GM19193 (cell line): ENCODE measurements at regions not wholly inside any gene's neighbourhood (a gene's known extent, or its start where the extent isn't known, plus 50 kb on each side); places are given as distances from the start of the nearest gene placed in this dataset.

Experiments
- POLR2A ChIP-seq: IDR thresholded peaks from 4 replicates; pipeline ENCODE4 v1.6.1; 2011; ENCODE audit not compliant: insufficient read depth, insufficient read length; ENCODE audit errors: extremely low read depth

- TF ChIP-seq POLR2A: no peak
Measured at GRCh38 chr10:107498983-107499382, 334.5 kb upstream of the SORCS1 start.

DNA sequence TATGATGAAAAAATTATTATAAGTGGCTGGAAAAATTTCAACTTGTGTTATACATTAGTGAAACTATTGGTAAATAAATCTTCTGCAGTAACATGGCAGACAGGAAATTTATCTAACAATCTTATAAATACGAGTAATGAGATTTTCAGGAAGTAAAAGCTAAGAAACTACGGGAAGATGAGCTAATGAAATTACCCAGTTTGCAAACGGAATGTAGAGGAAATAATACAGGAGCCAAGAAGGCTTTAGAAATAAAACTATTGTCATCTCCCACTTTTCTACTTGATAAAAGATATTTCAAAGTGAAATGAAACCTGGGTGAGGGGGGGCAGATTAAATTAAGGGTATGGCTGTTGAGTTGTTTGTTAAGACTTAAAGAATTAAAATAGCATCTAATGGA lies 332.5 kb upstream of the SORCS1 start:
- TF ChIP-seq POLR2A: no peak

- TF ChIP-seq POLR2A: no peak
Measured at GRCh38 chr10:107496594-107496993, 332.1 kb upstream of the SORCS1 start.

DNA sequence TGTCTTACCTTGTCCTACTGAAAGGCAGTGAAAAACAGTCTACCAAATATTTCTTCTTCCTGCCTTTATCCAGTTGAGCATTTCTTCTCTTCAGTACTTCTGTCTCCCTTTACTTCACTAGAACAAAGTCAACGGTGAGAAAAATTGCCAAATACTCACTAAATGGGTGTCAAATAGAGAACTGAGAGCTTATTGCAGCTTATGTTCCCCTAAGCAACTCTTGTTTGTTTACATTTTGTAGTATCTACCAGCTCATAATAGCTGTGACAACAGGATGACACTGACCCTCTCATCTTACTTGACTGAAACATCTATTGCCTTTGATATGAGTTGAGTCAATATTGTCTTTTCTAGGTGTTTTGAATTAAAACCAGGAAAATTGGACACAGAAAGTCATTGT lies 327.9 kb upstream of the SORCS1 start:
- TF ChIP-seq POLR2A: no peak

DNA sequence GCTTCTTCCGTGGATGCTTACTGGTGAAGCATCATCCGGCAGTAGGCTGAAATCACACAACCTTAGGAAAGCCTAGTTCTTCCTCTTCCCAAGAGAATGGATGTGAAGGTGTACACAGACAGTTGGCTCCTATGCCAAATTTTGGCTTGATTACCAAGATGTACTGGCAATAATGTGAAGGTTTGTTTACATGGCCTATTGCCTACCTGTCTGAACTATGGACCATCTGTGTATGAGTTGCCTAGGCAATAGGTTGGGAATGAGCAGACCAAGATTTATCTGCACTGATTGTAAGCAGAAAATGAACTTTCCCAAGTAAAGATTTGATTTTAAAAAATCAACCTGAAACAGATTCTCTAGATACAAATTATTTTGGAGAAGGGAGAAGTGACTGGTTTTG lies 325.9 kb upstream of the SORCS1 start:
- TF ChIP-seq POLR2A: no peak

- no peak for TF ChIP-seq POLR2A
Measured at GRCh38 chr10:107487284-107487683, 322.8 kb upstream of the SORCS1 start.

- TF ChIP-seq POLR2A: no peak
Measured at GRCh38 chr10:107485019-107485418, 320.5 kb upstream of the SORCS1 start.

- TF ChIP-seq POLR2A: no peak
Measured at GRCh38 chr10:107481881-107482280, 317.4 kb upstream of the SORCS1 start.

GRCh38 chr10:107481224-107481623 lies 316.7 kb upstream of the SORCS1 start:
- no peak for TF ChIP-seq POLR2A

GRCh38 chr10:107480781-107481180 lies 316.3 kb upstream of the SORCS1 start:
- TF ChIP-seq POLR2A: no peak

GRCh38 chr10:107477266-107477665 lies 312.8 kb upstream of the SORCS1 start:
- TF ChIP-seq POLR2A: no peak

- no peak for TF ChIP-seq POLR2A
Measured at GRCh38 chr10:107476408-107476807, 311.9 kb upstream of the SORCS1 start.

DNA sequence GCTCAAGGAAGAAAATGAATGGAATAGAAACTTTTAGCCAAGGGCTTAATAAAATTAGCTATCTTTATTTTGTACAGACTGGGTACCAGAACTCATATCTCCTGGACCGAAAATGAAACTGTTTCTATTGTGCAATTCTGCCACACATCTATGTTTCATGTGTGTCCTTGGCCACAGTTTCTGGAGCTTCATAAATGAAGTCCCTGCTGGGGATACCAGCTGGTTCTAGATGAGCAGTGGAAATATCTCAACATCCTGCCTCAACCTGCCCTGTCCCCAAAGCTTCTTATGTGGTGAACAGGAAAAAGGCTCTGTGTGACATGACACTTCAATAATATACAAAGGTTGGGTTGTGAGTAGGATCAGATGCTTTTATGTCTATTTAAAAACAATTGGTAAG lies 310.1 kb upstream of the SORCS1 start:
- TF ChIP-seq POLR2A: no peak

GRCh38 chr10:107473225-107473624 lies 308.7 kb upstream of the SORCS1 start:
- TF ChIP-seq POLR2A: no peak

GRCh38 chr10:107471911-107472310 lies 307.4 kb upstream of the SORCS1 start:
- no peak for TF ChIP-seq POLR2A

DNA sequence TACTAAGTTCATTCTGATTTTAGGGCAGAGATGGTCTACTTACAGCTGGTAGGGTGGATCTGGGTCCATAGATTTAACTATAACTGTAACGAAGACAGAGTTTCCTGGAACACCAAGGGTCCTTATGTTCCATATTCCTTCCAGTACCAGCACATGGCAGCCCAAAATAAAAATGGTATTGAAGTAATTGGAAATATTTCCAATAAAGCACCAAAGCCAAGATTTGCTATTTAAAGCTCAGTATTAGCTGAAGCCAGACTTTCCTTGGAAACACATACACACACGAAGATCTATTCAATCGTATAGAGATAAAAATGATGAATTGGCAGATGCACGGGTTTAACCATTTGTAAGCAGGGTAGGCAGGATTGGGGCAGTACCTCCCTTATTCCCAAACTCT lies 289.1 kb upstream of the SORCS1 start:
- no peak for TF ChIP-seq POLR2A

DNA sequence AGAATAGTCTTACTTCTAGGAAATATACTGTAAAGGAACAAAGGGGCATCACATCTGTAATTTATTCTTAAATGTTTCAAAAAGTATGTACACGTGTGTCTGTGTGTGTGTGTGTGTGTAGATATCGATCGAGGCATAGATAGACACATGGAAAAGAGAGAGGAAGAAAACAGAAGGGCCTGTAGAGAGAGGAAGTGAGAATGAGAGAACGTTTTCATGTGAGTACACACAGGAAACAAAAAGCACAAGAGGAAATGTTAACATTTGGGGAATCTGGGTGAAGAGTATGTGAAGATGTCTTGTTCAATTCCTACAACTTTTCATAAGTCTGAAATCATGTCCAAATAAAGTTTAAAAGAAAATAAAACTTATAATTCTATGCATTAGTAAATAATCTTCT lies 286.5 kb upstream of the SORCS1 start:
- no peak for TF ChIP-seq POLR2A

GRCh38 chr10:107450056-107450455 lies 285.6 kb upstream of the SORCS1 start:
- no peak for TF ChIP-seq POLR2A

DNA sequence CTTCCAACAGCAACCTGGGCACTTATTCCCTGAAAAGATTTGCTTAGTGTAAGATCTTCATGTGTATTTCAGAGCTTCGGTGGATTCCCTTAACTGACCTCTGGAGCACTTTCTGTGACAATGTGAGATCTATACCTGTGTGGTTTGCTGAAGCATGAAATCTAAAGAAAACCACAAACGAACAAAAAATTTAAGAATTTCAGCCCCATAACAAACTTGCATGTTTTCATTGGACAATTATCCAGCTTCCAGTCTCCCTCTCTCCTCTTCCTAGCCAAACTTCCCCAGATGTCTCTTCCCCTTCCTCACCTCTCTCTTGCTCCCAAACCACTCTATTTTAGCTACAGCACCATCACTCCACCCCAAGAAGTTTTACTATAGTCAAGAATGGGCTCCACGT lies 279.9 kb upstream of the SORCS1 start:
- TF ChIP-seq POLR2A: no peak

DNA sequence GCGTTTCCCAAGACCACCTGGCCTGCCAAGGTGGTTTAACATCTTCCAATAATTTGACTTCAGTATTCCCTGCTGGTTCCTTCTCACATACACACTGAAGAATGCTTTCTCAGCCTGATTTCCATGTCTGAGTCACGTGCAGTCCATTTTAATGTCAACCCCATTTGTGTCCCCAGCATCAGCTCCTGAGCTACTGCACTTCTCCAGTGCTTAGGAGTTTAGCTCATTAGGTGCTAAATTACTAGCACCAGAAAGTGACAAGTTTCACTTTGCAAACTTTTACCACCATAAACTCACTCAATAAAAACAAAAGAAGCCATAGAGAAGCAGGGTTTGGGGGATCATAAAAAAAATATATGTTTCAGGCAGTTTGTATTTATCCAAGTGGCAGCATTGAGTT lies 279.3 kb upstream of the SORCS1 start:
- no peak for TF ChIP-seq POLR2A
